ENCODE measurements at regions not wholly inside any gene's neighbourhood (a gene's known extent, or its start where the extent isn't known, plus 50 kb on each side); places are given as distances from the start of the nearest gene placed in this dataset.

GRCh38 chr12:70982286-70982685 lies 61.7 kb upstream of the PTPRR start:
- no peak overlapping the region for H3K4ac ChIP-seq (ENCODE audit: low read depth, low read length)
- no peak overlapping the region for H3K9ac ChIP-seq (ENCODE audit: low read depth, low read length)
- H4K91ac ChIP-seq (ENCODE audit: insufficient read depth, low read depth, low read length) = no peak overlapping the region
- H3K79me1 ChIP-seq (ENCODE audit: low read depth in 1 of 2, low read length in 2 of 2) = no peaks in the 10 kb centered on the region
- no peaks in the 10 kb centered on the region for H3K36me3 ChIP-seq (ENCODE audit: control insufficient read depth, insufficient read depth, low read length)
- no peak overlapping the region for H2BK20ac ChIP-seq (ENCODE audit: low read depth, low read length)
- H3K23ac ChIP-seq (ENCODE audit: low read depth, low read length) = no peak overlapping the region
- no peak overlapping the region for H4K5ac ChIP-seq (ENCODE audit: low read depth, low read length)
- in situ Hi-C loops (cut with MboI; ENCODE audit: low sequenced_read_pairs) (no loop called here), intact Hi-C loops (cut with micrococcal nuclease) (no loop called here), dilution Hi-C loops (cut with HindIII; ENCODE audit: low sequenced_read_pairs, unreplicated experiment) (no loop called here)
- no TSS peak for BruUV-seq (replicated peaks)
- no peak overlapping the region for H3K56ac ChIP-seq (ENCODE audit: extremely low read depth, insufficient read depth, low read length)
- DNase-seq = peak; percentile 38
- no peak overlapping the region for H2AK5ac ChIP-seq (ENCODE audit: low read depth, low read length)
- no peaks in the 10 kb centered on the region for H3K9me1 ChIP-seq (ENCODE audit: insufficient read depth, low read length)
- no peaks in the 10 kb centered on the region for H3K4me1 ChIP-seq (ENCODE audit: control insufficient read depth, insufficient read depth, low read length)
- ATAC-seq (ENCODE audit: low read depth) = no peak
- no peak overlapping the region for H3K14ac ChIP-seq (replicated peaks; ENCODE audit: low read depth, low read length)
- H3K27ac ChIP-seq (ENCODE audit: insufficient read depth, low read length) = no peak overlapping the region
- H3K4me2 ChIP-seq (ENCODE audit: low read depth, low read length) = no peak overlapping the region
- H2BK15ac ChIP-seq (ENCODE audit: low read depth, low read length) = no peak overlapping the region
- ChIA-PET POLR2A (ENCODE audit: unreplicated experiment) (no interaction called here), CTCF (no interaction called here)
- WGBS, 2 experiments (ENCODE audit: extremely low coverage in 2 of 2, insufficient read length in 1 of 2) = no CpG with 5 or more reads among the region's 2 CpGs
- H2AK9ac ChIP-seq (replicated peaks; ENCODE audit: low read depth, low read length, poor library complexity) = no peak overlapping the region
- no peaks in the 10 kb centered on the region for H3K9me3 ChIP-seq (ENCODE audit: control insufficient read depth, insufficient read depth, low read length)
- H3K27me3 ChIP-seq (ENCODE audit: control insufficient read depth, insufficient read depth, low read length) = no peaks in the 10 kb centered on the region
- no peak overlapping the region for H2BK120ac ChIP-seq (ENCODE audit: low read depth, low read length)
- no peaks in the 10 kb centered on the region for H4K20me1 ChIP-seq (ENCODE audit: insufficient read depth, low read length)
- H2BK5ac ChIP-seq (ENCODE audit: low read depth, low read length, poor library complexity, severe bottlenecking) = no peak overlapping the region
- TF ChIP-seq POLR2A (IDR thresholded peaks at IDR 0.05; ENCODE audit: low read depth, low read length) (no peak), MAFK (IDR thresholded peaks at IDR 0.05; ENCODE audit: low read depth, low read length) (no peak), MXI1 (IDR thresholded peaks at IDR 0.05; ENCODE audit: borderline replicate concordance, low read depth, low read length) (no peak)
- H3K18ac ChIP-seq (ENCODE audit: low read depth, low read length) = no peak overlapping the region
- H2AFZ ChIP-seq (replicated peaks; ENCODE audit: low read length, poor library complexity) = no peak overlapping the region
- no peak overlapping the region for H3K4me3 ChIP-seq (ENCODE audit: insufficient read depth, low read depth, low read length)
- H4K8ac ChIP-seq (ENCODE audit: low read depth in 2 of 2, low read length in 2 of 2) = no peak overlapping the region

Data from IMR-90 (cell line).